GM18909 (cell line): ENCODE measurements at regions not wholly inside any gene's neighbourhood (a gene's known extent, or its start where the extent isn't known, plus 50 kb on each side); places are given as distances from the start of the nearest gene placed in this dataset.

Source experiments
- ATAC-seq: cut with Tn5 transposase; IDR thresholded peaks from one replicate; pipeline ENCODE4 v1.9.1; 2021; ENCODE audit warnings: mild to moderate bottlenecking; ENCODE audit not compliant: unreplicated experiment, poor library complexity

DNA sequence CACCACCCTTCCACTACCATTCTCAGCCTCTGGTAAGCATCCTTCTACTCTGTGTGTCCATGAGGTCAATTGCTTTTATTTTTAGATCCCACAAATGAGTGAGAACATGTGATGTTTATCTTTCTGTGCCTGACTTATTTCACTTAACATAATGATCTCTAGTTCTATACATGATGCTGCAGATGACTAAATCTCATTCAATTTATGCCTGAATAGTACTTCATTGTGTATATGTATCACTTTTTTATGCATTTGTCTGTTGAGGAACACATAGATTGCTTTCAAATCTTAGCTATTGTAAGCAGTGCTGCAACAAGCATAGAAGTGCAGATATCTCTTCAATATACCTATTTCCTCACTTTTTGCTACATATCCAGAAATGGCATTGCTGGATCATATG is 733.3 kb downstream of the SUCLG1 start:
- ATAC-seq = no peak

DNA sequence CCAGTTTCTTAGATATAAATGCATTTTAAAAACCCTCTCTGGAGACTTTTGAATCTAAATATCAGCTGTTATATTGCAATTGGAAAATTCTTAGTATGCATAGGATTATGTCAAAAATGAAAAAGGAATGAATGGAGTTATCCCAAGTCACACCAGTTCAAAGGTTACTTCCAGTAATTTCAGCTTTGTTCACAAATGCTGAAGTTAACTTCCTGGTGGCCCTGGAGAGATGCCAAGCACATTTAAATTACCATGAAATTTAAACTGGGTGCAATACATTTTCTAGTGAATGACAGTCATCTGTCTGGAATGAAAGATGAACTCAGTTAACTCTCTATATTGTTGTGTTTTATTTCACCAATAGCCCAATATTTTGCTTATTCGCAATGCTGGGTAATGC is 753.9 kb downstream of the SUCLG1 start:
- no peak for ATAC-seq

DNA sequence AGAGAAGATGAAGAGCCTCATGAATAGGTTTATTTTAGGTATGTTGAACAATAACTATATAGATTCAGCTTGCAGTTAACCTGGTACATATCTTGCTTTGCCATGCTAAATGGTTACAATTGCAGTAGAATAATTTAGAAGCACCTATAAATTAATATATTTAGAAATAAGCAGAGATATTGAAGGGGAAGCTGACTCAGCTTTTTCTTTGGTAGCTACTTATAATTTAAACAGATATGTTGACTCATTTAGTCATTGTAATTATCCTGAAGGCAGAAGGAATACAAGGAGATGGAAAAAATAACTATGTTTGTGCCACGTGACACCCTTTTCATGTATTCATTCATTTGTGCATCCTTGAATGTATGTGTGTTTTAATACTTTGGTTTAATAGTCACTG is 755.5 kb downstream of the SUCLG1 start:
- ATAC-seq = no peak

DNA sequence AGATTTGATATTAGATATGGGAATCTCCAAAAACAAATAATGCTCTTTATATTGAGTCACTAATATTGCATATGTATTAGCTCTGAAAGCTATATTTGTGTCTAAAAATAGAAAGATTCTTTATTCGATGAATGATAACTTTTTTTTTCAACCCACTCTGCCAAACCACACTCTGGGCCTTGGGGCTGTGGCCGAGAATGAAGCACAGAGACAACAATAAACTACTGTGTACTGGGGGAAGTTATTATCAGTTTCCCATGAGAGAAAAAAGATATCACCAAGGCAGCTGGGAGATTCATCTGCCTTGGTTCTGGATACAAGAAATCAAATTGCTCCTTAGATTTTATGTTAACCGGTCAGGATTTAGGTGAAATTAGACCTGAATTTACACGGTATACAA is 762.2 kb downstream of the SUCLG1 start:
- no peak for ATAC-seq

DNA sequence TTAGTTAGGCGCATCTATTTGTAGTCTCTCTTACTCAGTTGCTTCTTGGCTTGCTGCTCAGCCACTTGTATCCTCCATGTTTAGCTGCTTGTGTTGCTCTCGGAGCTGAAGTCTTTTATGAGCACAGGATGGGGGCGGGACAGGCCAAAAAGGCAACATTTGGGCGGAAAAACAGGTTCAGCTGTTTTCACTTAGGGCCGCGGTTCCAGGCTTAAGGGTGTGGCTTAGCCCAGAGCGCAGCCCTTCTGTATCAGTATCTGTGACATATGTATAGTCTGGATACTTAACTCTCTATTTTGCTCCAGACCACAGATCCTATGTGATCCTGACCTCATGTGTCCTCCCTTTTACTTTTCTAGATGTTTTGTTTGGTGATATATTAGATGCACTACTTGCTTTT is 763.5 kb downstream of the SUCLG1 start:
- no peak for ATAC-seq

DNA sequence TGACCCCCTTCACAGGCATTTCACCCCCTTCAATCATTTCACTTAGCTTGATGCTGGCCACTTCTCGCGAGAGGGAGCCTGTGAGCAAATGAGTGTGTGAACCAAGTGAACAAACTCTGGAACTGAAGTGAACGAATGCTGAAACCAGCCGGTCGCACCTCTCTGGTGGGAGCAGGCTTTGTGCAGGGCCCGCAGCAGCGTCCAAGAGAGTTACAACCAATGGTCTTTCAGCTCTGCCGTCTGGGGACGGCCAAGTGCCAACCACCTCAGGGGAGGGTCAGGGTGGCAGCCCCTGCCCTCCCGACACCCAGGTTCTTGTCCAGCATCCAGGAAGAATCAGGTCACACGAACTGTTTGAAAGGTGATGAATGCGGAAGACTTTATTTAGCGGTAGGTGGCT is 764.0 kb downstream of the SUCLG1 start:
- ATAC-seq = no peak

DNA sequence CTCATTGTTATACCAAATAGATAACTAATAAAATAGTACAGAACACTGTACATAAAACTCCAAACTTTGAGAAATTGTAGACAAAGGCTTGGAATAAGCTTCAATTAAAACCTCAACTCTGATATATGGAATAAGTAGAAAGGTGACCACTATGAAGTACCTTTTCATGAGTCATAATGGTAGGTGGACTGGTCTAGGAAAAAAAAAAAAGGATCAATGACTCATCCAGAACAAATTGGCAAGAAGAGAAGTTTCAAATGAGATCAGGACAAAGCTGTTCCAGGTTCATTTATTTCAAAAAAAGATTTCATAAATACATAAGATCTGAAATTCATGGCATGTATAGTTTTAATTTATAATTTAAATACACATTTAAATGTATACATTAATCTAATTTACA is 769.7 kb downstream of the SUCLG1 start:
- ATAC-seq = no peak

DNA sequence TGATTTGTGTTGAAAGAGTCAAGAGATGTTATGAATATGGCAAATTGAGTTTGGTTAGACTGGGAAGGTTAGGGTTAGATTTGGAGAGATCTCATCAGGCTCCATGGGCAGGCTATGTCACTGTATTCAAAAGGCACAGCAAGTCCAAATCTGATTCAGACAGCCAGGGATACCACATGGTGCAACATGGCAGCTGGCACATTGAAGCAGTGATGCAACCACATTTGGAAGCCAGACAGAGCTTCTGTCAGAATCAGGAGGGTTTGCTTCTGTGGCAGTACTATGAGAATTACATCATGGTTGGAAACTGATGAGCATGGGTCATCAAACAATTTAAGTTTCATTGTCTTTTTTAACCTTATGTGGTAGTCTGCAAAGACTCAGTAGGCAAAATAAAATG is 772.2 kb downstream of the SUCLG1 start:
- no peak for ATAC-seq

DNA sequence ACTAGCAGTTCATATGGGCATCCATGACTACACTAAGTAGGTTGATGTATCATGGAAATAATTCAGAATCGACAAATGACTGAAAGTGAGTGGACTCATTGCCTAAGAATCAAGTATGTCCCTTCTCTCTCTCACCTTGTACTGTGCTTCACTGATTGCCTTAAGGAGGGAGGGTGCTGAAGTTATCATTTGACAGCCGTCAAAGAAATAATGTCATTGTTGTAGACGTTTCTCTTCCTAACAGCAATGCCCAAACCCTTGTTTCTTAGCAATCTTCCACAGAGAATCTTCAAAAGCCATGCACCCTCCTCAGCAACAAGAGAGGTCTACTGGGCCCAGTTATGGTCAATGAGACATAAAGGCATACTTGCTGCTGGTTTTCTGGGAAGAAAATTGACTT is 785.0 kb downstream of the SUCLG1 start:
- ATAC-seq = no peak

DNA sequence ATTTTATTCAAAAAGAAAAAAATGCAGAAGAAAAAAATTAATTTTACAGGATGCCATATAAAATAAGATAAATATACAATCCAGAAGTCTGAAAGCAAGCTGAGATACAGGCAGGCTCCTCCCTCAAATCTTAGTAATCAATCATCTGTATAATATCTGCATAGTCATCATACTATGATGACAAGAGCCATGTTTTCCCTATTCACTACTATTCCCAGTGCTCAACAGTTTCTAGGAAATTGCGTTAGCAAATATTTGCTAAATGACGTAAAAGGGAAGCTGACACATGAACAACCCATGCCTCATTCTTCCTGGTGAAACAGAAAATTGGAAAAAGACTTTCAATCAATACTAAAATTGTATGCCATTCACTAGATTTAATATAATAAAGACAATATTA is 793.2 kb downstream of the SUCLG1 start:
- no peak for ATAC-seq

DNA sequence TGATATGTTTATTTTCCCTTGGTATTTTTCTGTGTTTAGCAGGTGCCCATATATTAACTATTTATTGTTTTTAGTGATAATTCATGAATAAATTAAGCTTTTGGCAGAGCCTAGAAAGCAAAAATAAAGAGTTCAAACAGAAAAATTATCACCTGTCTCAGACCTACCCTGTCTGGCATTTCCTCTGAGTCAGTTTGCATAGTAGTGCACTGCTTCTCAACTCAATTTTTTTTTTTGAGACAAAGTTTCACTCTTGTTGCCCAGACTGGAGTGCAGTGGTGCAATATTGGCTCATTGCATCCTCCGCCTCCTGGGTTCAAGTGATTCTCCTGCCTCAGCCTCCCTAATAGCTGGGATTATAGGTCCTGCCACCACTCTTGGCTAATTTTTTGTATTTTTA is 793.9 kb downstream of the SUCLG1 start:
- no peak for ATAC-seq

DNA sequence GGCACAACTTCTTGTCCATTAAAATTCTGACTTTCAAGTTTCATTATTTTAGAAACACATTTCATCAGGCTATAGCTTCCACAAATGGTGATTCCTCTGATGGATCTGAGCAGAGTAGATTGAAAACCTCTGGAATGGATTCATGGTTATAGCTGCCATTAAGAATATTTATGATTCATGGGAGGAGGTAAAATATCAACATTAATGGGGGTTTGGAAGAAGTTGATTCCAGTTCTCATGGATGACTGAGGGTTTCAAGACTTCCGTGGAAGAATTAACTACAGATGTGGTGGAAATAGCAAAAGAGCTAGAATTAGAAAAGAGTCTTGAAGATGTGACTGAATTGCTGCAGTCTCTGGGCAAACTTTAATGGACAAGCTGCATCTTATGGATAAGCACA is 797.4 kb downstream of the SUCLG1 start:
- no peak for ATAC-seq

DNA sequence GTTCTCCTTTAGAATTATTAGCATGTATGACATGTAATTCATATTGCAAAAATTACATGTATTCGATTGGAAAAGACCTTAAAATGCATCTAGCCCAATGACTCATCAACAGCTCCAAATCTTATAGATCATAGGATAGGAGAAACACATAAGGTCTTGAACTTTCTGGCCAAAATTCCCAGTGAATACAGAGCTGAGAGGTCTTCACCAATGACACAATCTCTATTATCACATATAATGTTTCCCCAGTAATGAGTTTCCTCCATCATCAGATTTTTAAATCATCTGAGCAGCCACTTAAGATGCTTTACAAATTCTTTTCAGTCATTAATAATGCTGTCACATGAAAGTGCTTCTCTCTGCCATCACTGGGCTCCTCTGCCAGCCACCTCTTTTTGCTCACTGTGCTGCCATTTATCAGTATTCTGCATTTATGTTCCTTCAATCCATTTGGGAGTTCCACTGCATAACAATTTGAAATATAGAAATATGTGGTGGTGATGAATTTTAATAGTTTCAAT is 804.9 kb downstream of the SUCLG1 start:
- no peak for ATAC-seq

DNA sequence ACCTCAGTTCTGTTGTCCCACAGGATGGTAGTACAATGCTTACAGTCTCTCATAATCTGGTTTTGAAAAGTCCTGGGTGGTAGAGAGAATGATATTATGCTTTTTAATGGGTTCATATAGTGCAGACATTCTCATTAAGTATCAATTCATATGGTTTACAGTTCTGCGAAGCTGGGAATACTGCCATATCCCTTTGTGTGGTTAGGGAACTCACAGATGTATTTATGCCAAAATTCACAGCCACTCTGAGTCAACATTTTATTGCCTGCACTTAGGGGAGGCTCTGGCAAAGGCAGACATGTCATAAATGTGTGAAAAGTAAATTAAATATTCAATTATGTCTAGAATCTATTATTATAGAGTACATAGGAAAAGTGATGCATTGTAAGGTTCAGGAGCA is 808.2 kb downstream of the SUCLG1 start:
- no peak for ATAC-seq

DNA sequence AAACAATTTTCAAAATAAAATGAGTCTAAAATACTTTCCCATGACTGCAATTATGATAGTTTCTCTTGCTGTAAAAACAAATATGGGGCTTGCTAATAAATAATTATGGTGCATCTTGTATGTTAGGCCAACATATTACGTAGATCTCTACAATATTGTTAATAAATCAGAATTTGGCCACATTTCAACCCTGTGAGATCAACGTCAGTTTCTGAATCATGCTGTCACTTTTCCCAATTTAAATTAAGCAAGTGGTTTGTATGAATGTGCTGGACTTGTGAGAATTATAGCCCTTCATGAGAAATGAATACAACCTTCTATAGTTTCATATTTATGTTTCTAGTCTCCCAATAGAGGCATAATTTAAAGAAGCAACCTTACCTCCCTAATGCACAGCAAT is 808.9 kb downstream of the SUCLG1 start:
- ATAC-seq = no peak

DNA sequence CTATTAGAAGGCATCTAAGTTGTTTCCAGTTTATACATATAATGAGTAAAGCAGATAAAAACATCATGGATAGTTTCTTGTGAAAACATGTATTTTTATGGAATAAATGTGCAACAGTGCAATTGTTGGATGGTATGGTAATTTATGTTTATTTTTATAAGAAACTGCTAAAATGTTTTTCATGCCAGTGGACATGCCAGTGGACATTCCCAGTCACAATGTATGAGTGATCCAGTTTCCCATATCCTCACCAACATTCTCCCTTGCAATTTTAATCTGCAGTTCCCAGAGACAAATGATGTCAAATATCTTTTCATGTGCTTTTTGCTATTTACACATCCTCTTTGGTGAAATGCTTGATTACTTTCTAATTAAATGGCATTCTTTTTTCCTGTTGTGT is 818.6 kb downstream of the SUCLG1 start:
- ATAC-seq = no peak

DNA sequence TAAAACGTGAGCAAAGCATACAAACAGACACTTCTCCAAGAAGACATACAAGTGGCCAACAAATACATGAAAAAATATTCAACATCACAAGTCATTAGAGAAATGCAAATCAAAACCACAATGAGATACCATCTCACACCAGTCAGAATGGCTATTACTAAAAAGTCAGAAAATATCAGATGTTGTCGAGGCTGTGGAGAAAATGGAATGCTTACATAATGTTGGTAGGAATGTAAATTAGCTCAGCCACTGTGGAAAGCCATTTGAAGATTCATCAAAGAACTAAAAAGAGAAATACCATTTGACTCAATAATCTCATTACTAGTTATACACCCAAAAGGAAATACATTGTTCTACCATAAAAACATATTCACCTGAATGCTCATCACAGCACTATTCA is 825.7 kb downstream of the SUCLG1 start:
- no peak for ATAC-seq

DNA sequence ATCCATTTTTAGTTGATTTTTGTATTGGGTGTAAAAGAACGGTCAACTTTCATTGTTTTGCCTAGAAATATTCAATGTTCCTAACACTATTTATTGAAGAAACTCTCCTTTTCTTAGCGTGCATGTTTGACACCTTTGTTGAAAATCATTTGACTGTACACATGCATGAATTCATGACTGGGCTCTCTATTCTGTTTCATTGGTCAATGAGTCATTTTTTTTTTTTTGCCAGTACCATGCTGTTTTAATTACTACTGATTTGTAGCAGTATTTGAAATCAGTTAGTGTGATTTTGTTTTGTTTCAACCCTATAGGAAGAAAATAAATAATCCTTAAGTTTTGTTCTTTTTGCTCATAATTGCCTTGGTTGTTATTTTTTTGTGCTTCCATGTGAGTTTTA is 828.7 kb downstream of the SUCLG1 start:
- no peak for ATAC-seq

DNA sequence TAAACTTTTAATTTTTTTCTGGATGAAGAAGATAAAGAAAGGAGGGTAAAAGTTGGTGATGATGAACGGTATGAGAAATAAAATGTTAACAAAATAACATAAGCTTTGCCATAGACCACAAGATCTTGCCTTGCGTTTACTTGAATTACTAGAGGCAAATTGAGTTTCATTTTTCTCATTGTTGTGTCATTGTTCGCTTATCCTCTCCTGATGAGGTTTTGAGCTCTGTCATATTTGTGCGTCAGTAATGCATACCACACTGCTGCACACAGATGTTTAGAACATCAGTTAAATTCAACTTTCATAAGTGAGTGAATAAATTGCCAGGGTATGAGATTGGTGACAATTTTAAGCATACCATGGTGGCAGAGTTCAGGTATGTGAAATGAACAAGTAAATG is 843.6 kb downstream of the SUCLG1 start:
- ATAC-seq = no peak

DNA sequence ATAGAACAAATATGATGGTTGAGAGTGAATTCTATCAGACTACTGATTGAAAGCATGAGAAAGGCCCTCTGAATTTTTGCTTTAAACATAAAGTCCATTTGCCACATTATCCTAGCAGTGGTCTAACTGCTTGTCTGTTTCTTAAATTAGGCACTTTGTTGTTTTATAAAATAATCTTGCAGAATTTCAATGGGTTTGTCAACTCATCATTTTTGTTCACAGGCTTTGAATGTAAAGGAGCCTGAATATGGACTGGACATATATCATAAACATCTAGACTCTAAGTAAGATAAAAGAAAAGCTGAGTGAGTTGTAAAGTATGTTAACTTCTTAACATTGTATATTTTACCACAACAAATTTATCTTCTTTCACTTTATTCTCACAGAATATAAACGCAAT is 845.9 kb downstream of the SUCLG1 start:
- no peak for ATAC-seq

DNA sequence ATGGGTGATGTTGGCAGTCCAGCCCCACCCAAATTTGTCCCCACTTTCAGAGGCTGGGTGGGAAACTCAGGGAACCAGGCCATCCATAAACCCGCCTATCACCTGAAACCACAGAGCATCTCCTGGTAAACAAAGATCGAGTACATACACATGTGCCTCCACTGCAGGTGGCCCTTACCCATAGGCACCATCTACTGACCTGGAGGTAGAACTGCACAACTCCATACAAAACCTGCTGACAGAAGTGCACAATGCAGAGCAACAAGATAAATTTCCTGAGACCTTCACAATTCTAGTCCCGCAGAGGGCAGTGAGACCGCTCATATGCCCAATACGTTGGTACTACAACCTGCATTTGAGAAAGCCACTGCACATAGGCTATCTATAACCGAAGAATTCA is 856.3 kb downstream of the SUCLG1 start:
- no peak for ATAC-seq

DNA sequence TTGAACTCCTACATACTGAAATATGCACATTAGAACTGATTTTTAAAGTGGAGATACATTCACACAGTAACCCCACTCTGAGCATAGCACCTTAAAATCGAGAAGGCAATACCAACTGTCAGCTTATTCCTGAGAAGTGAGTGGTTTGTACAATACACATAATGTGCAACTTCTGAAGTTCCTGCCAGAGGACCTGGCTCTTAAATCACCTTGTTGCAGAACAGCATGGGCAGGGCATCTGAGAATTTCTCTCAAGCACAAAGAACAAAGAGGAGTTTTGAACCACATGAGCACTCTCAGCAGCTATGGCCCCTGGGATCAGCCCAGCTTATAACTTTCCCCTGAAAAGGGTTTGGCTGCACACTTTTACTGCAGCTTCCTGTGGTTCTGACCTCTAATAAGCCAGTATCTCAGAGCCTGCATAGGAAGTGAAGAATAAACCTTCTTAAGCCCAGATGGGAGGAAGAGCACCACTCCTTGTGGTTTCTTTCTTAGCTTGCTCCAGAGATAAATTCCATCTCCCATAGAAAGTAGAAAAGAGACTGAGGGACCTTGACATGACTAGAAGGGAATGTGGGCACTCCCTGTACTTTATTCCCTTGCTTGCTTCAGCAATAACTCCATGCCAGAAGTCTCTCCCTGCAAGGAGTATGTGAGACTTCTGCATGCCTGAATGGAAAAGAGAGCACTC is 862.3 kb downstream of the SUCLG1 start:
- ATAC-seq = no peak

DNA sequence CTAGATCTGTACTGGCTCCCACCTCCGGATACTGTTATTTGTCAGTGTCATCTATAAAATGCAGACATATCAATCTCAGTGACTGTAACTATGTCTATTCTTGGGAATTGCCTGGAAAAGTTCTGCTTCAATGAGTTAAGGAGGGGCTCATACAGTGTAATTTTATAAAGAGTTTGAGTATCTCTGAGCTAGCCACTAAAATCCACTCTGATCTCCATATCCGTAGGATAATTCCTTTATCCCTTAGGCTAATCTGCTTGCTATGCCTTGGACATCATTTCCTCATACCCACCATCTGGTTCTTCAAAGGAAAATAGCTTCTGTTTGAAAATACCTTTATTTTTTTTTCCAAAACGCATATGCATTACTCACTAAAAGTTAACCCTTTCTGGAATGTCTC is 863.2 kb downstream of the SUCLG1 start:
- no peak for ATAC-seq
